OCI-LY3 (cell line): ENCODE measurements at regions not wholly inside any gene's neighbourhood (a gene's known extent, or its start where the extent isn't known, plus 50 kb on each side); places are given as distances from the start of the nearest gene placed in this dataset.

Source experiments
- H2AFZ ChIP-seq: fragments of 200-600, 300-600 bp; shearing (Covaris generic); 2 replicates; pipeline ENCODE4 v1.6.0; 2014; ENCODE audit warnings: antibody characterized with exemption, low read depth, low read length
- H3K27ac ChIP-seq: fragments of 200-600, 300-600 bp; sonication (generic); 2 replicates; pipeline ENCODE4 v1.5.1; 2014; ENCODE audit warnings: mild to moderate bottlenecking, low read length, moderate library complexity, mixed read lengths
- H3K27me3 ChIP-seq: fragments of 200-600, 300-600 bp; sonication (generic); 2 replicates; pipeline ENCODE4 v1.6.1; 2014; ENCODE audit warnings: low read depth, low read length, mixed read lengths
- H3K36me3 ChIP-seq: fragments of 200-600, 300-600 bp; sonication (generic); replicated peaks from 2 replicates; pipeline ENCODE3; 2014; ENCODE audit warnings: low read depth, low read length, mixed read lengths
- H3K4me1 ChIP-seq: fragments of 300-600, 200-600 bp; sonication (generic); 2 replicates; pipeline ENCODE4 v1.6.1; 2014; ENCODE audit warnings: low read length, mixed read lengths
- H3K4me2 ChIP-seq: fragments of 200-600, 300-600 bp; sonication (generic); 2 replicates; pipeline ENCODE4 v1.6.1; 2014; ENCODE audit warnings: low read length, mixed read lengths
- H3K4me3 ChIP-seq: fragments of 300-600, 200-600 bp; sonication (generic); 2 replicates; pipeline ENCODE4 v1.5.1; 2014; ENCODE audit warnings: antibody characterized with exemption, mild to moderate bottlenecking, low read length, moderate library complexity
- H3K79me2 ChIP-seq: fragments of 300-600, 200-600 bp; shearing (Covaris generic); 2 replicates; pipeline ENCODE4 v1.6.1; 2014; ENCODE audit warnings: mild to moderate bottlenecking, low read length, mixed read lengths
- H3K9ac ChIP-seq: fragments of 300-600, 200-600 bp; shearing (Covaris generic); 2 replicates; pipeline ENCODE4 v1.6.0; 2014; ENCODE audit warnings: mild to moderate bottlenecking, low read length, moderate library complexity
- H3K9me3 ChIP-seq: fragments of 200-600, 300-600 bp; shearing (Covaris generic); 2 replicates; pipeline ENCODE4 v1.6.1; 2014; ENCODE audit warnings: low read length, mixed read lengths; ENCODE audit not compliant: insufficient read depth
- H4K20me1 ChIP-seq: fragments of 200-600, 300-600 bp; sonication (generic); 2 replicates; pipeline ENCODE4 v1.6.1; 2016; ENCODE audit warnings: low read length, mixed read lengths; ENCODE audit not compliant: insufficient read depth
- CTCF ChIP-seq: fragments of 200-600, 300-600 bp; sonication (generic); IDR thresholded peaks from 2 replicates; pipeline ENCODE4 v1.5.1; 2014; ENCODE audit warnings: antibody characterized with exemption, low read length, low read depth
- EZH2phosphoT487 ChIP-seq: fragments of 200-600 bp; shearing (Covaris generic); IDR thresholded peaks from 2 replicates; pipeline ENCODE4 v1.6.1; 2018; ENCODE audit warnings: antibody characterized with exemption, mixed run types, low read depth

- Histone ChIP-seq H4K20me1 (no peaks in the 10 kb centered on the region), H3K36me3 (no peaks in the 10 kb centered on the region), H3K27ac (no peak overlapping the region), H3K9me3 (no peaks in the 10 kb centered on the region), H3K4me2 (no peak overlapping the region), H3K79me2 (no peaks in the 10 kb centered on the region), H3K9ac (no peak overlapping the region), H3K4me1 (no peaks in the 10 kb centered on the region), H2AFZ (no peak overlapping the region), H3K27me3 (peaks cover 17% of the 10 kb centered on the region; the same call in 1 of the 2 replicates), H3K4me3 (no peak overlapping the region)
- TF ChIP-seq CTCF (no peak), EZH2phosphoT487 (no peak)
Measured at GRCh38 chr3:61345020-61345419, 93.8 kb upstream of the FHIT start.

- TF ChIP-seq EZH2phosphoT487 (no peak), CTCF (no peak)
- no peaks in the 10 kb centered on the region for H3K9me3 ChIP-seq
Measured at GRCh38 chr3:61347981-61348380, 96.7 kb upstream of the FHIT start.

GRCh38 chr3:61349717-61350116 is 98.5 kb upstream of the FHIT start:
- Histone ChIP-seq H3K27me3 (peaks cover 30% of the 10 kb centered on the region; the same call in 1 of the 2 replicates), H3K9me3 (no peaks in the 10 kb centered on the region), H3K9ac (no peak overlapping the region), H3K4me1 (peaks cover 4% of the 10 kb centered on the region), H3K27ac (no peak overlapping the region), H4K20me1 (no peaks in the 10 kb centered on the region), H3K36me3 (no peaks in the 10 kb centered on the region), H3K79me2 (no peaks in the 10 kb centered on the region), H3K4me3 (no peak overlapping the region), H2AFZ (no peak overlapping the region), H3K4me2 (no peak overlapping the region)
- TF ChIP-seq CTCF (no peak), EZH2phosphoT487 (no peak)

More at GRCh38 chr3:61347981-61348380, 96.7 kb upstream of the FHIT start:
- H3K4me1 ChIP-seq: no peaks in the 10 kb centered on the region
- H3K79me2 ChIP-seq: no peaks in the 10 kb centered on the region
- H3K27ac ChIP-seq: no peak overlapping the region
- H3K4me2 ChIP-seq: no peak overlapping the region
- no peak overlapping the region for H2AFZ ChIP-seq
- H3K27me3 ChIP-seq: peaks cover 27% of the 10 kb centered on the region; the same call in 1 of the 2 replicates
- H3K36me3 ChIP-seq: no peaks in the 10 kb centered on the region
- H3K9ac ChIP-seq: no peak overlapping the region
- no peak overlapping the region for H3K4me3 ChIP-seq
- H4K20me1 ChIP-seq: no peaks in the 10 kb centered on the region

GRCh38 chr3:61350782-61351309 is 99.6 kb upstream of the FHIT start:
- no peak overlapping the region for H3K4me3 ChIP-seq
- no peaks in the 10 kb centered on the region for H3K36me3 ChIP-seq
- no peaks in the 10 kb centered on the region for H3K79me2 ChIP-seq
- H3K4me2 ChIP-seq: no peak overlapping the region
- no peak overlapping the region for H3K9ac ChIP-seq
- H3K27me3 ChIP-seq: peaks cover 41% of the 10 kb centered on the region
- peaks cover 14% of the 10 kb centered on the region for H3K4me1 ChIP-seq
- H3K9me3 ChIP-seq: no peaks in the 10 kb centered on the region
- TF ChIP-seq EZH2phosphoT487 (no peak), CTCF (no peak)
- no peaks in the 10 kb centered on the region for H4K20me1 ChIP-seq
- no peak overlapping the region for H2AFZ ChIP-seq
- no peak overlapping the region for H3K27ac ChIP-seq
